ENCODE measurements at regions not wholly inside any gene's neighbourhood (a gene's known extent, or its start where the extent isn't known, plus 50 kb on each side); places are given as distances from the start of the nearest gene placed in this dataset.

DNA sequence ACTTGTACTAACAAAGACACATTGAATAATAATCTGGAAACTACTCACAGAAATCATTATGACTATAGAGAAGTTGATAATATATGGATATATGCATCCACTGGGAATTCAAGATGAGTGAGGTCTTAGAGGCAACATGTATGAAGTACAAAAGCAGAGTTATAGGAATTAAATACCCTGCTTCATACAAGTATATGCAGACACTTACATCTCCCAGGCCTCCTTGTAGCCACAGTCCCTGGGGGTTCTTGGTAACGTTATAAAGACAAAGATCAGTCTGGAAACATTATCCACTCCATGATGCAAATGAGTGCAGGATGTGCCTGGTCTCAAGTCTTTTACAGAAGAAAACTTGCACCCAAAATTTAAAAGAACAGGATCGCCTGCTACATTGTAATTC, 92.4 kb upstream of the ANXA1 start:
- no peak overlapping the region for H3K4me3 ChIP-seq (ENCODE audit: control insufficient read depth, low read depth, low read length)
- TF ChIP-seq, protein P1, sequence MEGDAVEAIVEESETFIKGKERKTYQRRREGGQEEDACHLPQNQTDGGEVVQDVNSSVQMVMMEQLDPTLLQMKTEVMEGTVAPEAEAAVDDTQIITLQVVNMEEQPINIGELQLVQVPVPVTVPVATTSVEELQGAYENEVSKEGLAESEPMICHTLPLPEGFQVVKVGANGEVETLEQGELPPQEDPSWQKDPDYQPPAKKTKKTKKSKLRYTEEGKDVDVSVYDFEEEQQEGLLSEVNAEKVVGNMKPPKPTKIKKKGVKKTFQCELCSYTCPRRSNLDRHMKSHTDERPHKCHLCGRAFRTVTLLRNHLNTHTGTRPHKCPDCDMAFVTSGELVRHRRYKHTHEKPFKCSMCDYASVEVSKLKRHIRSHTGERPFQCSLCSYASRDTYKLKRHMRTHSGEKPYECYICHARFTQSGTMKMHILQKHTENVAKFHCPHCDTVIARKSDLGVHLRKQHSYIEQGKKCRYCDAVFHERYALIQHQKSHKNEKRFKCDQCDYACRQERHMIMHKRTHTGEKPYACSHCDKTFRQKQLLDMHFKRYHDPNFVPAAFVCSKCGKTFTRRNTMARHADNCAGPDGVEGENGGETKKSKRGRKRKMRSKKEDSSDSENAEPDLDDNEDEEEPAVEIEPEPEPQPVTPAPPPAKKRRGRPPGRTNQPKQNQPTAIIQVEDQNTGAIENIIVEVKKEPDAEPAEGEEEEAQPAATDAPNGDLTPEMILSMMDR (IDR thresholded peaks at IDR 0.05; ENCODE audit: control insufficient read depth, insufficient read depth, low read depth, low read length, missing control alignments) = no peak
- DNase-seq (ENCODE audit: low read depth) = no peak

DNA sequence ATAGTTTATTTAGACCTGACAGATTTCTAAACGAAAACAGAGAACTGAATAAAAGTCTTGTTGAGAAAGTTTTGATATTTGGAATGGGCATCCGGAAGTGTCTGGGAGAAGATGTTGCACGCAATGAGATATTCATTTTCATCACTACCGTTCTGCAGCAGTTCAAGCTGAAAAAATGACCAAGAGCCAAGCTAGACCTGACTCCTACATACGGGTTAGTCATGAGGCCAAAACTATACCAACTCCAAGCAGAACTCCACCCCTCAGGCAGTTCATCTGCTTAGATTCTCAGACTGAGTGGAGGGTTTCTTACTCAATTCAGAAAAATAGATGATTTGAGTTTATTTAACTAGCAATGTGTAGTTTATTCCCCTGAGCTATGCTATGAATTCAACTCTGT, 95.4 kb upstream of the ANXA1 start:
- no peak for DNase-seq (ENCODE audit: low read depth)
- TF ChIP-seq, protein P1 (IDR thresholded peaks at IDR 0.05; ENCODE audit: control insufficient read depth, insufficient read depth, low read depth, low read length, missing control alignments) = no peak
- H3K4me3 ChIP-seq (ENCODE audit: control insufficient read depth, low read depth, low read length) = no peak overlapping the region

DNA sequence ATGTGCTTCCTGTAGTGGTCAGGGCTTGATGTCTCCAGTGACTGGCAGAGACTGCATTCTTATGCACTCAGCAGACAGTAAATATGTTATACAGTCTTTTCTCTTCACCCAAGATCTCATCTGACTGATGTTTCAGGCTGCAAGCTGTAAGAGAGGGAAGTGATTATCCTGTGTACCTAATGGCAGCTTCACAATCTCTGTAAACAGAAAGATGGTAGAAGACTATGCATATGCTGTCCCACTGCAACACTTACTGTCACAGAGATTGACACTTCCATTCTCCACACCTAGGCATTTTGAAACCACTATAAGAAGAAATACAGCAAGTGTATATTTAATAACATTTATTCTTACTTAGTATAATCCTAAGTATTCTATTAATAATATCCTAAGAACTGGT, 97.6 kb upstream of the ANXA1 start:
- H3K4me3 ChIP-seq (ENCODE audit: control insufficient read depth, low read depth, low read length) = no peak overlapping the region
- DNase-seq (ENCODE audit: low read depth) = no peak
- TF ChIP-seq, protein P1 (IDR thresholded peaks at IDR 0.05; ENCODE audit: control insufficient read depth, insufficient read depth, low read depth, low read length, missing control alignments) = no peak

DNA sequence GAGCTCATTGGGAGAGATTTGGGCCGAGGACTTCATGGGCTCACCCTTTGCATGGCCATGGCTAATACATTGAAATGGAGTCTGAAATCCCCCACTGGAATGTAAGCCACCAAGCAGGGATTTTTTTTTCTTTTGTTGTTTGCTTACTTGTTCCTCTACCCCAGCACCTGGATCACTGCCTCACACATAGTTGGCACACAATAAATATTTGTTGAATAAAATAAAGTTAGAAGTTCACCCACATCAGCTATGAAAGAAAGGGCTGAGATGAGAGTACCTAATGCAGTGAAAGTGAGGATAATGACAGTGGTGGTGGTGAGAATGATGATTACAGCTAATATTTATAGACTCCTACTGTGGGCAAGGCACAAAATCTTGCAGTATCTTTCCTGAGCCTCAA, 98.1 kb upstream of the ANXA1 start:
- no peak overlapping the region for H3K4me3 ChIP-seq (ENCODE audit: control insufficient read depth, low read depth, low read length)
- TF ChIP-seq, protein P1 (IDR thresholded peaks at IDR 0.05; ENCODE audit: control insufficient read depth, insufficient read depth, low read depth, low read length, missing control alignments) = no peak
- DNase-seq (ENCODE audit: low read depth) = no peak

DNA sequence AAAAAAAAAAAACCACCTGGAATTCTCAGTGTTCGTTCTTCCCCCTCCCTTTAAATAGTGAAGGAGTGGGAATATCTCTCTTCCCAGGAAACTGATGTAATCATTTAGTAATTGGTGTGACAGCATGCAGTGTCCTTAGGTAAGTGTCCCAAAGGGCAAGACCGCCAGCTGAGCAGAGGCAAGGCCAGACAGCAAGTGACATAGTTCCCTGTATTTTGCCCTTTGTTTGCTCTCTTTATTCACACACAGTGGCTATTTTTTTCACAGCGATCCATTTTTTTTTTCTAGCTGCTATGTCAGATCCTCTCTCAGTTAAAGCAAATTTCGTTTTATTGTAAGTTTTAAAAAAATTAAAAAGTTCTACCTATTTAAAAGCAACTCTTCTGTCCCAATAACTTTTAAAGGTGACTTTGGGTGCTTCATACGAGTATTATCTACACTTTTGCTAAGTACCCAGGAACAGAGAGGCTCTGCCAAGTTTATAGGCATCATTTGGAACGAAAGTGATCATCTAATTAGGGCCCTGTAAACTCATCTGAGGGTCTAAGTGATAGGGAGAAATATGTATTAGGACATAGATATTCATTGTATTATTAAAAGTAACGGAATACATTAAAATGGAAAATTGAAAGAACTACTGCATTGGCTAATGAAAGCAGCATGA, 98.2 kb upstream of the ALDH1A1 start:
- TF ChIP-seq, protein P1 (IDR thresholded peaks at IDR 0.05; ENCODE audit: control insufficient read depth, insufficient read depth, low read depth, low read length, missing control alignments) = no peak
- H3K4me3 ChIP-seq (ENCODE audit: control insufficient read depth, low read depth, low read length) = no peak overlapping the region
- no peak for DNase-seq (ENCODE audit: low read depth)

DNA sequence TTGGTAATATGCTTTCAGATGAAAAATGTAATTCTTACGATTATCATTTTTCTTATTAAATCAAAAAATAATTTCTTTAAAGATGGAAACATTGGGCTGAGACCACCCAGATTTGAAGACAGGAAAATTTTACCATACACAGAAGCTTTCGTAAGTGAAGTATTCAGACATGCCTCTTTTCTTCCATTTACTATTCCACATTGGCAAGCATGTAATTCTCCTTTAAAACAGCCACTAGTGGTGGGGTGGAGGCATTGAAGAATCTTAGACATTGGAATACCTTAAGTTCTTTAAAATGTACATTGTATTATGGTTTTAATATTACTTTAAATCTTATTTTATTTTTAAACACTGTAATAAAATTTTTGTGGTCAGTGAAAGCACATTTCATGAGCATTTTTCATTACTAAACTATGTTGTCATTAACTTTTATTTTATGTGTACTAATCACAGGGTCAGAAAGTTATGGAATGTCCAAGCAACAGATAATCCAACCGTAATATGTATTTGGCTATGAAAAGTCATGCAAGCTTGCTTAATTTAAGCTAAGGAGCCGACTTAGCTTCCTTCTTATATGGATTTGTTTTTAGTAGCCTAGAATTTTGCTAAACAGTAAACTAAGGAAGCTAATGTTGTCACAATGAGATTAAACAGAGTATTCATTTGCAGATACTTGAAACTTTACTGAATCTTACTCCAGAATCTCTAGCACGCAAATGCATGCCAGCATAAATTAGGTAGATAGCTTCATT, 97.4 kb upstream of the ALDH1A1 start:
- H3K4me3 ChIP-seq (ENCODE audit: control insufficient read depth, low read depth, low read length) = no peak overlapping the region
- TF ChIP-seq, protein P1 (IDR thresholded peaks at IDR 0.05; ENCODE audit: control insufficient read depth, insufficient read depth, low read depth, low read length, missing control alignments) = peak; percentile 31
- DNase-seq (ENCODE audit: low read depth) = peak; percentile 88
